HEK293 (cell line): ENCODE measurements at regions not wholly inside any gene's neighbourhood (a gene's known extent, or its start where the extent isn't known, plus 50 kb on each side); places are given as distances from the start of the nearest gene placed in this dataset.

Source experiments
- CTCF ChIA-PET: fragments of 350-600 bp; formaldehyde crosslinking; extraction: SDS; loops from one replicate; lab custom pipeline; 2021; ENCODE audit warnings: antibody characterized with exemption; lab: Yijun Ruan, JAX
- POLR2A ChIA-PET: fragments of 300-600 bp; formaldehyde crosslinking; extraction: SDS; loops from one replicate; lab custom pipeline; 2020; ENCODE audit warnings: antibody characterized with exemption, inconsistent platforms; lab: Yijun Ruan, JAX
- H3K27ac ChIP-seq: fragments of 200-500 bp; sonication (Bioruptor generic); 2 replicates; pipeline ENCODE4 v1.5.1; 2014; ENCODE audit warnings: low read depth, low read length, control low read depth, inconsistent platforms; ENCODE audit errors: extremely low read depth
- H3K36me3 ChIP-seq, 2 experiments: fragments of 200-500 bp in 1 of 2; sonication (Bioruptor generic) in 1 of 2; 1 replicate in 1 of 2; 2 replicates in 1 of 2; pipeline ENCODE4 v1.5.1; 2014 to 2017; ENCODE audit warnings: inconsistent platforms in 2 of 2, low read length in 2 of 2; ENCODE audit not compliant: control insufficient read depth in 2 of 2, insufficient read depth in 1 of 2
- H3K4me1 ChIP-seq: fragments of 200-500 bp; sonication (Bioruptor generic); 2 replicates; pipeline ENCODE4 v1.5.1; 2014; ENCODE audit warnings: mild to moderate bottlenecking, low read length, inconsistent platforms; ENCODE audit not compliant: control insufficient read depth, insufficient read depth
- H3K4me3 ChIP-seq: 2 replicates; pipeline ENCODE4 v1.5.1; 2011; ENCODE audit warnings: low read depth, mild to moderate bottlenecking, control low read depth, low read length, moderate library complexity
- H3K9me3 ChIP-seq: fragments of 200-500 bp; sonication (Bioruptor generic); 2 replicates; pipeline ENCODE4 v1.5.1; 2014; ENCODE audit warnings: low read depth, low read length, inconsistent platforms; ENCODE audit not compliant: control insufficient read depth, insufficient read depth
- KLF10 ChIP-seq: fragments of 450-650 bp; IDR thresholded peaks from 2 replicates; pipeline ENCODE4 v1.5.1; 2018; ENCODE audit warnings: missing biosample characterization, mild to moderate bottlenecking, missing genetic modification characterization
- KLF9 ChIP-seq: fragments of 450-650 bp; formaldehyde crosslinking; IDR thresholded peaks from 2 replicates; pipeline ENCODE4 v1.5.1; 2016; ENCODE audit warnings: missing biosample characterization, missing genetic modification characterization, low read depth
- SETDB1 ChIP-seq: IDR thresholded peaks from one replicate; pipeline ENCODE4 v1.6.1; 2017; ENCODE audit warnings: mild to moderate bottlenecking, low read length, moderate library complexity, mixed read lengths; ENCODE audit not compliant: insufficient read length
- SP7 ChIP-seq: fragments of 450-650 bp; formaldehyde crosslinking; IDR thresholded peaks from 2 replicates; pipeline ENCODE4 v1.5.1; 2016; ENCODE audit warnings: missing biosample characterization, missing genetic modification characterization
- ZNF10 ChIP-seq: fragments of 450-650 bp; formaldehyde crosslinking; IDR thresholded peaks from 2 replicates; pipeline ENCODE4 v1.5.1; 2017; ENCODE audit warnings: missing biosample characterization, missing genetic modification characterization
- ZNF146 ChIP-seq: fragments of 450-650 bp; formaldehyde crosslinking; IDR thresholded peaks from 2 replicates; pipeline ENCODE4 v1.5.1; 2016; ENCODE audit warnings: missing biosample characterization, missing genetic modification characterization
- ZNF175 ChIP-seq: fragments of 450-650 bp; formaldehyde crosslinking; IDR thresholded peaks from 2 replicates; pipeline ENCODE4 v1.5.1; 2016; ENCODE audit warnings: missing biosample characterization, missing genetic modification characterization
- ZNF239 ChIP-seq: fragments of 450-650 bp; formaldehyde crosslinking; IDR thresholded peaks from 2 replicates; pipeline ENCODE4 v1.5.1; 2016; ENCODE audit warnings: missing biosample characterization, missing genetic modification characterization
- ZNF311 ChIP-seq: fragments of 450-650 bp; formaldehyde crosslinking; IDR thresholded peaks from 2 replicates; pipeline ENCODE4 v1.5.1; 2017; ENCODE audit warnings: missing biosample characterization, missing genetic modification characterization, borderline replicate concordance
- ZNF341 ChIP-seq: fragments of 450-650 bp; formaldehyde crosslinking; IDR thresholded peaks from 2 replicates; pipeline ENCODE4; 2016; ENCODE audit warnings: low read depth, missing biosample characterization, missing genetic modification characterization
- ZNF404 ChIP-seq: fragments of 450-650 bp; formaldehyde crosslinking; IDR thresholded peaks from 2 replicates; pipeline ENCODE4 v1.5.1; 2017; ENCODE audit warnings: missing biosample characterization, missing genetic modification characterization
- ZNF48 ChIP-seq: fragments of 450-650 bp; formaldehyde crosslinking; IDR thresholded peaks from 2 replicates; pipeline ENCODE4 v1.5.1; 2016; ENCODE audit warnings: missing biosample characterization, missing genetic modification characterization
- ZNF571 ChIP-seq: fragments of 450-650 bp; formaldehyde crosslinking; IDR thresholded peaks from 2 replicates; pipeline ENCODE4 v1.5.0; 2017; ENCODE audit warnings: missing biosample characterization, missing genetic modification characterization
- ZNF585B ChIP-seq: fragments of 450-650 bp; formaldehyde crosslinking; IDR thresholded peaks from 2 replicates; pipeline ENCODE4 v1.5.1; 2016; ENCODE audit warnings: missing biosample characterization, missing genetic modification characterization
- ZNF600 ChIP-seq: fragments of 450-650 bp; formaldehyde crosslinking; IDR thresholded peaks from 2 replicates; pipeline ENCODE4 v1.5.1; 2016; ENCODE audit warnings: missing biosample characterization, missing genetic modification characterization
- ZNF610 ChIP-seq: fragments of 450-650 bp; formaldehyde crosslinking; IDR thresholded peaks from 2 replicates; pipeline ENCODE4 v1.5.1; 2016; ENCODE audit warnings: missing biosample characterization, missing genetic modification characterization, borderline replicate concordance
- ZNF623 ChIP-seq: fragments of 450-650 bp; formaldehyde crosslinking; IDR thresholded peaks from 2 replicates; pipeline ENCODE4 v1.5.1; 2016; ENCODE audit warnings: missing biosample characterization, missing genetic modification characterization
- ZNF707 ChIP-seq: fragments of 450-650 bp; formaldehyde crosslinking; IDR thresholded peaks from 2 replicates; pipeline ENCODE4 v1.5.1; 2016; ENCODE audit warnings: missing biosample characterization, missing genetic modification characterization
- ZNF747 ChIP-seq: fragments of 450-650 bp; formaldehyde crosslinking; IDR thresholded peaks from 2 replicates; pipeline ENCODE4 v1.5.1; 2016; ENCODE audit warnings: missing biosample characterization, missing genetic modification characterization
- ZNF792 ChIP-seq: fragments of 450-650 bp; formaldehyde crosslinking; IDR thresholded peaks from 2 replicates; pipeline ENCODE4 v1.5.1; 2016; ENCODE audit warnings: missing biosample characterization, missing genetic modification characterization
- ZNF830 ChIP-seq: fragments of 450-650 bp; IDR thresholded peaks from 2 replicates; pipeline ENCODE4 v1.5.0; 2018; ENCODE audit warnings: missing biosample characterization, missing genetic modification characterization, low read depth, mild to moderate bottlenecking, moderate library complexity
- ZSCAN16 ChIP-seq: fragments of 450-650 bp; formaldehyde crosslinking; IDR thresholded peaks from 2 replicates; pipeline ENCODE4 v1.5.1; 2016; ENCODE audit warnings: missing biosample characterization, missing genetic modification characterization
- TF ChIP-seq, protein P1 (sequence below): fragments of 450-650 bp; formaldehyde crosslinking; IDR thresholded peaks from 2 replicates; pipeline ENCODE4 v1.5.1; 2016; ENCODE audit warnings: missing biosample characterization, missing genetic modification characterization, low read depth
- TF ChIP-seq, protein P2 (sequence below): fragments of 450-650 bp; formaldehyde crosslinking; IDR thresholded peaks from 2 replicates; pipeline ENCODE4 v1.5.1; 2016; ENCODE audit warnings: missing biosample characterization, missing genetic modification characterization
- TF ChIP-seq, protein P3 (sequence below): fragments of 450-650 bp; formaldehyde crosslinking; IDR thresholded peaks from 2 replicates; pipeline ENCODE4 v1.5.0; 2017; ENCODE audit warnings: missing biosample characterization, missing genetic modification characterization, borderline replicate concordance

DNA sequence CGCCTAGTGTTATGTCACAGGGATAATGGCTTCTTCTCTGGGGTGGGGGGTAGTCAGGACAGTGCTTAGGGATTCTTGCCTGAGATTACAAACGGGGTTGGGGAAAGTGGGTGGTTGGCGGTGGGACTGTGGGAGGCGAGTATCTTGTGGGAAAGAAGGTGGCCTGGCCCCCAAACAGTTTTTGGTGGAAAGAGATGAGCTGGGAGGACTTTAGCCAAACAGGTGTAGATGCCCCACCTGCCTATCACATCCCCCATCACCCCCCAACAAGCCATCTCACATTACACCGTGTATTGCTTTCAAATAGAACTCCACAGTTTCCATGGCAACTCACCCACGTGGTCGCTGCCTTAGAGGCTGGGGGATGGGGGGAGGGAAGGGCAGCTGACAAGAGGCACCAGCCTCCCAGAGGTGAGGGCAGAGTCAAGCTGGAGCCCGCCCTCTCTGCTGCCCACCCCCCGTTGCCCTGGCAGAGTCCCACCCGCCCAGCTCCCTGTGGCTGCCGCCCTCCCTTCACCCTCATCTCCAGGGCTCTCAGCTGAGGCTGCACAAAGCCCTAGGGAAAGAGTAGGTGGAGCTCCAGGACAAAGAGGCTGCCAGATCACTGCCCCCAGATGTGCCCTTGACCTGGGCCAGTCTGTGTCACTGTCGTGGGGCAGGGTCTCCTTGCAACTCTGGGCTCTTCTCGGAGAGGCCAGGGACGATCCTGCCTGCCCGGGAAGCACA lies 98.3 kb downstream of the LRRC74A start (continued):
- TF ChIP-seq ZNF571 (tag by site-specific recombination) (no peak), ZNF600 (tag by site-specific recombination) (no peak), ZNF311 (tag by site-specific recombination) (no peak), ZNF610 (tag by site-specific recombination) (no peak), ZNF10 (tag by site-specific recombination) (no peak), ZNF792 (tag by site-specific recombination) (no peak), SP7 (no peak), ZNF239 (tag by site-specific recombination) (no peak)
- TF ChIP-seq, protein P1, sequence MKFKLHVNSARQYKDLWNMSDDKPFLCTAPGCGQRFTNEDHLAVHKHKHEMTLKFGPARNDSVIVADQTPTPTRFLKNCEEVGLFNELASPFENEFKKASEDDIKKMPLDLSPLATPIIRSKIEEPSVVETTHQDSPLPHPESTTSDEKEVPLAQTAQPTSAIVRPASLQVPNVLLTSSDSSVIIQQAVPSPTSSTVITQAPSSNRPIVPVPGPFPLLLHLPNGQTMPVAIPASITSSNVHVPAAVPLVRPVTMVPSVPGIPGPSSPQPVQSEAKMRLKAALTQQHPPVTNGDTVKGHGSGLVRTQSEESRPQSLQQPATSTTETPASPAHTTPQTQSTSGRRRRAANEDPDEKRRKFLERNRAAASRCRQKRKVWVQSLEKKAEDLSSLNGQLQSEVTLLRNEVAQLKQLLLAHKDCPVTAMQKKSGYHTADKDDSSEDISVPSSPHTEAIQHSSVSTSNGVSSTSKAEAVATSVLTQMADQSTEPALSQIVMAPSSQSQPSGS (tag by site-specific recombination): no peak
- TF ChIP-seq, protein P2, sequence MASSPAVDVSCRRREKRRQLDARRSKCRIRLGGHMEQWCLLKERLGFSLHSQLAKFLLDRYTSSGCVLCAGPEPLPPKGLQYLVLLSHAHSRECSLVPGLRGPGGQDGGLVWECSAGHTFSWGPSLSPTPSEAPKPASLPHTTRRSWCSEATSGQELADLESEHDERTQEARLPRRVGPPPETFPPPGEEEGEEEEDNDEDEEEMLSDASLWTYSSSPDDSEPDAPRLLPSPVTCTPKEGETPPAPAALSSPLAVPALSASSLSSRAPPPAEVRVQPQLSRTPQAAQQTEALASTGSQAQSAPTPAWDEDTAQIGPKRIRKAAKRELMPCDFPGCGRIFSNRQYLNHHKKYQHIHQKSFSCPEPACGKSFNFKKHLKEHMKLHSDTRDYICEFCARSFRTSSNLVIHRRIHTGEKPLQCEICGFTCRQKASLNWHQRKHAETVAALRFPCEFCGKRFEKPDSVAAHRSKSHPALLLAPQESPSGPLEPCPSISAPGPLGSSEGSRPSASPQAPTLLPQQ: no peak

DNA sequence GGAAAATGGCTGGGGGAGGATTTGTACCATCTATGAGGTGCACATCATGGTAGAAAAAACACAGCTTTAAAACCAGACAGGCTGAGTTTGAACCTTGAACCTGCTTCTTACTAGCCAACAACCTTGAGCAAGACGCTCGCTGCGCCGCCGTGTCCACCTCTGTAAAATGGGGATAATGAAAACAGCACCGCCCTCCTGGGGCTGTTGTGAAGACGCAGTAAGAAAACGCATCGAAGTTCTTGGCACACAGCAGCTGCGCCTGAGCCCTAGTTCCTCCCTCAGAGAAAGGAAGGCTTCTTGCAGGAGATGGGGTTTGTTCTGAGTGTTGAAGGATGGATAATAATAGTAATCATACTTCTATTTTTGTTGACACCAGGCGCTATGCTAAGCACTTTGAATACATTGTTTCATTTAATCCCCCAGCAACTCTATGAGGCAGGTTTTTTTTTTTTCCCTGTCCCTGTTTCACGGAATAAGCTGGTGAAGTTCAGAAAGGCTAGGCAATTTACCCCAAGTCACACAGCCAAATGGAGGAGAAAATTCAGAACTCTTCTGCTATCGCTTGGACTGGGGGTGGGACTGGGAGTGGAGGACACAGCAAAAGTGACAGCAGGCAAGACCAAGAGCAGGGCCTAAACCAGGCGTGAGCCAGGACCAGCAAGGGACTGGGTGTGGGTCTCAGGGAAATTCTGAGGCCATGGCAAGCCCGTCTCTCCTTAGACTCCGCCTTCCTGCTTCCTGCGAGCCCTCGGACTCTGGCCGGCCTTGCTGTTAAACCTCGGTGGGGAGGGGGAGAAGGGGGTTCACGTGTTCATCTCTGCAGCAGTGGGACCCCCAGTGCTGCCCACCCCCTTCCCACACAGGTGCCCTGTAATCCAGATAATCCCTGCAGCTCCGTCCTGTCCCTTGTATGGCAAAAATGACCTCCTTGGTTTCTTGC lies 97.5 kb downstream of the LRRC74A start:
- ChIA-PET CTCF (interaction anchor here (1.6 kb wide), 1 partner anchor 10 kb away, joined by 6 read pairs; no protein-coding TSS in a partner anchor), POLR2A (no interaction called here)
- Histone ChIP-seq H3K36me3 (no peaks in the 10 kb centered on the region), H3K4me1 (peaks cover 33% of the 10 kb centered on the region), H3K27ac (no peak overlapping the region), H3K4me3 (no peak overlapping the region), H3K9me3 (no peaks in the 10 kb centered on the region)
- TF ChIP-seq ZNF48: no peak
- no peak for TF ChIP-seq KLF9 (tag by site-specific recombination)
- TF ChIP-seq KLF10: no peak
- no peak for TF ChIP-seq ZNF747 (tag by site-specific recombination)
- TF ChIP-seq ZNF585B: no peak
- TF ChIP-seq ZNF404 (tag by site-specific recombination): no peak
- no peak for TF ChIP-seq ZNF341 (tag by site-specific recombination)
- no peak for TF ChIP-seq ZNF623 (tag by site-specific recombination)
- TF ChIP-seq ZNF707 (tag by site-specific recombination): no peak
- TF ChIP-seq ZNF175 (tag by site-specific recombination): no peak
- no peak for TF ChIP-seq ZNF571 (tag by site-specific recombination)
- TF ChIP-seq ZSCAN16 (tag by site-specific recombination): no peak
- TF ChIP-seq ZNF146 (tag by site-specific recombination): no peak
- TF ChIP-seq ZNF830 (tag by site-specific recombination): no peak
- TF ChIP-seq, protein P3, sequence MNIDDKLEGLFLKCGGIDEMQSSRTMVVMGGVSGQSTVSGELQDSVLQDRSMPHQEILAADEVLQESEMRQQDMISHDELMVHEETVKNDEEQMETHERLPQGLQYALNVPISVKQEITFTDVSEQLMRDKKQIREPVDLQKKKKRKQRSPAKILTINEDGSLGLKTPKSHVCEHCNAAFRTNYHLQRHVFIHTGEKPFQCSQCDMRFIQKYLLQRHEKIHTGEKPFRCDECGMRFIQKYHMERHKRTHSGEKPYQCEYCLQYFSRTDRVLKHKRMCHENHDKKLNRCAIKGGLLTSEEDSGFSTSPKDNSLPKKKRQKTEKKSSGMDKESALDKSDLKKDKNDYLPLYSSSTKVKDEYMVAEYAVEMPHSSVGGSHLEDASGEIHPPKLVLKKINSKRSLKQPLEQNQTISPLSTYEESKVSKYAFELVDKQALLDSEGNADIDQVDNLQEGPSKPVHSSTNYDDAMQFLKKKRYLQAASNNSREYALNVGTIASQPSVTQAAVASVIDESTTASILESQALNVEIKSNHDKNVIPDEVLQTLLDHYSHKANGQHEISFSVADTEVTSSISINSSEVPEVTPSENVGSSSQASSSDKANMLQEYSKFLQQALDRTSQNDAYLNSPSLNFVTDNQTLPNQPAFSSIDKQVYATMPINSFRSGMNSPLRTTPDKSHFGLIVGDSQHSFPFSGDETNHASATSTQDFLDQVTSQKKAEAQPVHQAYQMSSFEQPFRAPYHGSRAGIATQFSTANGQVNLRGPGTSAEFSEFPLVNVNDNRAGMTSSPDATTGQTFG (tag by site-specific recombination): no peak
- no peak for TF ChIP-seq SETDB1
